ENCODE measurements at regions not wholly inside any gene's neighbourhood (a gene's known extent, or its start where the extent isn't known, plus 50 kb on each side); places are given as distances from the start of the nearest gene placed in this dataset.
A peak's percentile ranks its signal among the peaks of the same experiment; 100 is the strongest.

DNA sequence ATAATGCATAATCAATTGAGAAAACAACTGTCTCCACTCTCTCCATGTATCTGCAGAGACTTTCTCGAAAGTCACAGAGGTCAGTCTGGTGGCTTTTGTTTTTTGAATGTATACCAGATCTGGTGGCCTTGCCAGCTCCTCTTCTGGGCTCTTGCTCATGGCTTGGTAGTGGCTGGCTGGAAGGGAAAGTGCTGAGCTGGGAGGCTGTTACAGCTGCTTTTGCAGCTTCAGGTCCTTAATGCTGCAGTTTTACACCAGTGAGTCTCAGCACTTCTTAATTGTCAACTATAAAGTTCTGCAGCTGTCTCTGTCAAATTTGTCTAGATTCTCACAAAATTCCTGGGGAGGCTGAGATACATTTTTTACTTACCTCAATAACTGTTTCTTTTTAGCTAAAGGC is 390.0 kb downstream of the GRXCR1 start (continued):
- TF ChIP-seq, protein P1, sequence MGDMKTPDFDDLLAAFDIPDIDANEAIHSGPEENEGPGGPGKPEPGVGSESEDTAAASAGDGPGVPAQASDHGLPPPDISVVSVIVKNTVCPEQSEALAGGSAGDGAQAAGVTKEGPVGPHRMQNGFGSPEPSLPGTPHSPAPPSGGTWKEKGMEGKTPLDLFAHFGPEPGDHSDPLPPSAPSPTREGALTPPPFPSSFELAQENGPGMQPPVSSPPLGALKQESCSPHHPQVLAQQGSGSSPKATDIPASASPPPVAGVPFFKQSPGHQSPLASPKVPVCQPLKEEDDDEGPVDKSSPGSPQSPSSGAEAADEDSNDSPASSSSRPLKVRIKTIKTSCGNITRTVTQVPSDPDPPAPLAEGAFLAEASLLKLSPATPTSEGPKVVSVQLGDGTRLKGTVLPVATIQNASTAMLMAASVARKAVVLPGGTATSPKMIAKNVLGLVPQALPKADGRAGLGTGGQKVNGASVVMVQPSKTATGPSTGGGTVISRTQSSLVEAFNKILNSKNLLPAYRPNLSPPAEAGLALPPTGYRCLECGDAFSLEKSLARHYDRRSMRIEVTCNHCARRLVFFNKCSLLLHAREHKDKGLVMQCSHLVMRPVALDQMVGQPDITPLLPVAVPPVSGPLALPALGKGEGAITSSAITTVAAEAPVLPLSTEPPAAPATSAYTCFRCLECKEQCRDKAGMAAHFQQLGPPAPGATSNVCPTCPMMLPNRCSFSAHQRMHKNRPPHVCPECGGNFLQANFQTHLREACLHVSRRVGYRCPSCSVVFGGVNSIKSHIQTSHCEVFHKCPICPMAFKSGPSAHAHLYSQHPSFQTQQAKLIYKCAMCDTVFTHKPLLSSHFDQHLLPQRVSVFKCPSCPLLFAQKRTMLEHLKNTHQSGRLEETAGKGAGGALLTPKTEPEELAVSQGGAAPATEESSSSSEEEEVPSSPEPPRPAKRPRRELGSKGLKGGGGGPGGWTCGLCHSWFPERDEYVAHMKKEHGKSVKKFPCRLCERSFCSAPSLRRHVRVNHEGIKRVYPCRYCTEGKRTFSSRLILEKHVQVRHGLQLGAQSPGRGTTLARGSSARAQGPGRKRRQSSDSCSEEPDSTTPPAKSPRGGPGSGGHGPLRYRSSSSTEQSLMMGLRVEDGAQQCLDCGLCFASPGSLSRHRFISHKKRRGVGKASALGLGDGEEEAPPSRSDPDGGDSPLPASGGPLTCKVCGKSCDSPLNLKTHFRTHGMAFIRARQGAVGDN (CRISPR knock-in tag; IDR thresholded peaks at IDR 0.05): no peak
- TF ChIP-seq REXO4 (CRISPR knock-in tag; IDR thresholded peaks at IDR 0.05; ENCODE audit: borderline replicate concordance) (no peak), MTF1 (CRISPR knock-in tag; IDR thresholded peaks at IDR 0.05) (no peak)
- TF ChIP-seq, protein P2, sequence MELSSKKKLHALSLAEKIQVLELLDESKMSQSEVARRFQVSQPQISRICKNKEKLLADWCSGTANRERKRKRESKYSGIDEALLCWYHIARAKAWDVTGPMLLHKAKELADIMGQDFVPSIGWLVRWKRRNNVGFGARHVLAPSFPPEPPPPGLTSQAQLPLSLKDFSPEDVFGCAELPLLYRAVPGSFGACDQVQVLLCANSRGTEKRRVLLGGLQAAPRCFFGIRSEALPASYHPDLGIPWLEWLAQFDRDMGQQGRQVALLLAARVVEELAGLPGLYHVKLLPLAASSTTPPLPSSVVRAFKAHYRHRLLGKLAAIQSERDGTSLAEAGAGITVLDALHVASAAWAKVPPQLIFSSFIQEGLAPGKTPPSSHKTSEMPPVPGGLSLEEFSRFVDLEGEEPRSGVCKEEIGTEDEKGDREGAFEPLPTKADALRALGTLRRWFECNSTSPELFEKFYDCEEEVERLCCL (CRISPR knock-in tag; IDR thresholded peaks at IDR 0.05; ENCODE audit: borderline replicate concordance): no peak

DNA sequence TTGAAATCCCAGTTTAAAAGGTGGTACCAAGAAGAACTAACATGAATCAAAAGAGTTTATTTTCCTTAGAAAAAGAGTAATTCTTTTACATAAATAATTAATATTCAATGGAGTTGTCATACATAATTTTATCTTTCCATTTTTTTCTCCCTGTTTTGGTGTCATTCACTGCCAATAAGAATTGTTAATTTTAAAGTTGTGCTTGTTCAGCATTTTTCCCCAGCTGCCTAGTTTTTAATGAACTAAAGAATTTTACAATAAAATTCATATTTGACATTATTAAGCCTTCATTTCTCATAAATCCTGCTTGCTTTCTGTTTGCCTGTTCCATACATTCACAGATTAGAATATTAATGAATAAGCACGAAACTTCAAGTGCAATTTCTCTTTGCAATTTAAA is 393.6 kb downstream of the GRXCR1 start:
- Histone ChIP-seq H3K79me2 (ENCODE audit: insufficient read depth, low read length) (no peaks in the 10 kb centered on the region), H3K4me2 (ENCODE audit: low read depth, low read length) (no peak overlapping the region), H3K27ac (ENCODE audit: extremely low read length, insufficient read depth, low read length) (no peak overlapping the region), H3K9ac (ENCODE audit: insufficient read depth, low read depth, low read length) (no peak overlapping the region), H2AFZ (ENCODE audit: low read length) (no peak overlapping the region), H3K4me3 (replicated peaks in 1 of 3; ENCODE audit: insufficient read depth in 1 of 3, low read depth in 2 of 3, low read length in 3 of 3) (no peak overlapping the region), H4K20me1 (ENCODE audit: insufficient read depth, low read length) (no peaks in the 10 kb centered on the region), H3K9me3 (ENCODE audit: low read length) (peaks cover 22% of the 10 kb centered on the region), H3K4me1 (ENCODE audit: insufficient read depth, low read length) (no peaks in the 10 kb centered on the region), H3K36me3 (replicated peaks in 1 of 2; ENCODE audit: control insufficient read depth in 1 of 2, insufficient read depth in 2 of 2, low read length in 2 of 2) (no peaks in the 10 kb centered on the region), H3K27me3 (ENCODE audit: control insufficient read depth in 1 of 2, insufficient read depth in 2 of 2, low read length in 2 of 2) (no peaks in the 10 kb centered on the region)
- intact Hi-C loops (cut with micrococcal nuclease; ENCODE audit: unreplicated experiment) (no loop called here), in situ Hi-C loops (cut with HindIII; ENCODE audit: extremely low pct_ligation_motif_present, low pct_unique_long_range_greater_than_20kb) (no loop called here)
- 2% methylated on average over 1 of the region's 1 CpG for WGBS (ENCODE audit: low lambda C conversion rate)
- no peak for ATAC-seq
- no peak for FAIRE-seq
- no peak for DNase-seq (ENCODE audit: low spot score)
- ChIA-PET CTCF (ENCODE audit: low intra/inter-chr PET ratio, low total read pairs) (no interaction called here), POLR2A (no interaction called here)
- no TSS peak for BruUV-seq (replicated peaks)
- TF ChIP-seq MAFF (IDR thresholded peaks at IDR 0.05; ENCODE audit: low read depth, low read length) (peak; percentile 36; the same call in 1 of the 2 replicates), MAFK (conservative IDR thresholded peaks at IDR 0.05 in 1 of 2, IDR thresholded peaks at IDR 0.05 in 1 of 2; ENCODE audit: low read length in 2 of 2) (peak in 1 of 2 experiments; percentile 78; a peak in 2 of 4 replicates), SP4 (CRISPR knock-in tag; IDR thresholded peaks at IDR 0.05) (no peak), ZFX (CRISPR knock-in tag; IDR thresholded peaks at IDR 0.05; ENCODE audit: low read depth) (no peak)

All from HepG2 (cell line).